ENCODE measurements at regions not wholly inside any gene's neighbourhood (a gene's known extent, or its start where the extent isn't known, plus 50 kb on each side); places are given as distances from the start of the nearest gene placed in this dataset.

DNA sequence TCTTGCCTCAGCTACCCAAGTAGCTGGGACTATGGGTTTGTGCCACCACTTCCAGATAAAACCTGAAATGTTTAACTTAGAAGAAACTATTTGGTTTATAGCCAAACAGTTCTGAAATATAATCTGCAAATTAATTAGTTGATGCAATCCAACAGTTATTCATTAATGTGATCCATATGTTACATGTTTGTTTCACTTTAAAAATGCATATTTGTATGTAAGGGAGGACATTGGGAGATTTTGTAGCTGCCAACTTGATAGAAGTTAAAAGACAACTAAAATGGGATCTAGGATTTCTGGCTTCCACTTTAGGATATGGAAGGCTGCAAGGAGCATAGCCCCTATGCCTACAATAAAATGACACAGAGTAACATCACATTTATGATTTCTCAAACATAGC lies 532.5 kb upstream of the SLC10A2 start:
- H3K79me2 ChIP-seq (ENCODE audit: low read length) = no peaks in the 10 kb centered on the region
- no peaks in the 10 kb centered on the region for H3K36me3 ChIP-seq (replicated peaks; ENCODE audit: low read depth, low read length)
- no peak overlapping the region for H2AFZ ChIP-seq (ENCODE audit: low read depth, low read length)
- H3K4me1 ChIP-seq (ENCODE audit: low read length) = no peaks in the 10 kb centered on the region
- H3K27me3 ChIP-seq (ENCODE audit: low read depth, low read length) = no peaks in the 10 kb centered on the region
- H3K9ac ChIP-seq (ENCODE audit: low read length) = no peak overlapping the region
- no peak for TF ChIP-seq EZH2phosphoT487 (IDR thresholded peaks at IDR 0.05; ENCODE audit: low read depth)
- H3K9me3 ChIP-seq (ENCODE audit: insufficient read depth, low read length) = no peaks in the 10 kb centered on the region
- no peak overlapping the region for H3K4me2 ChIP-seq (ENCODE audit: low read length)
- no peak overlapping the region for H3K4me3 ChIP-seq (ENCODE audit: low read length)
- H3K27ac ChIP-seq (ENCODE audit: low read length) = no peak overlapping the region
- no peaks in the 10 kb centered on the region for H4K20me1 ChIP-seq (ENCODE audit: insufficient read depth, low read length)

DNA sequence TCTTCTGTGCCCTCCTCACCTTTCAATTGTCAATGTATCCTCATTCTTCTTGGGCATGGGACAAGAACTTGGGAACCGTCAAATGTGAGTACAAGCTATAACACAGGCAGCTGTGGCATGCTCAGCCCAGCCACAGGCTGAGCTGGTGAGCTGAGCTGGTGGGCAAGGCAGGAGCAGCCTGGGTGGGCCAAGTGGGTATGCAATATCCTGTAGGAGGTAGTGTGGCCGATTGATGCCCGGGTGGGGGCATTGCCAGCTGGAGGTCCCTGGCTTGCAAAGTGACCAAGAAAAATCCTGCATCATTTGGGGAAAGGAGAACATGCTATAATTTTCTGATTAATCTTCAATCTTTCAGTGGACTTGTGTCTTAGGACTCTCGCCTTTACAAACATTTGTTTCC lies 507.2 kb upstream of the SLC10A2 start:
- no peak overlapping the region for H2AFZ ChIP-seq (ENCODE audit: low read depth, low read length)
- no peaks in the 10 kb centered on the region for H3K36me3 ChIP-seq (replicated peaks; ENCODE audit: low read depth, low read length)
- no peak overlapping the region for H3K9ac ChIP-seq (ENCODE audit: low read length)
- TF ChIP-seq, protein P1, sequence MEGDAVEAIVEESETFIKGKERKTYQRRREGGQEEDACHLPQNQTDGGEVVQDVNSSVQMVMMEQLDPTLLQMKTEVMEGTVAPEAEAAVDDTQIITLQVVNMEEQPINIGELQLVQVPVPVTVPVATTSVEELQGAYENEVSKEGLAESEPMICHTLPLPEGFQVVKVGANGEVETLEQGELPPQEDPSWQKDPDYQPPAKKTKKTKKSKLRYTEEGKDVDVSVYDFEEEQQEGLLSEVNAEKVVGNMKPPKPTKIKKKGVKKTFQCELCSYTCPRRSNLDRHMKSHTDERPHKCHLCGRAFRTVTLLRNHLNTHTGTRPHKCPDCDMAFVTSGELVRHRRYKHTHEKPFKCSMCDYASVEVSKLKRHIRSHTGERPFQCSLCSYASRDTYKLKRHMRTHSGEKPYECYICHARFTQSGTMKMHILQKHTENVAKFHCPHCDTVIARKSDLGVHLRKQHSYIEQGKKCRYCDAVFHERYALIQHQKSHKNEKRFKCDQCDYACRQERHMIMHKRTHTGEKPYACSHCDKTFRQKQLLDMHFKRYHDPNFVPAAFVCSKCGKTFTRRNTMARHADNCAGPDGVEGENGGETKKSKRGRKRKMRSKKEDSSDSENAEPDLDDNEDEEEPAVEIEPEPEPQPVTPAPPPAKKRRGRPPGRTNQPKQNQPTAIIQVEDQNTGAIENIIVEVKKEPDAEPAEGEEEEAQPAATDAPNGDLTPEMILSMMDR (IDR thresholded peaks at IDR 0.05; ENCODE audit: low read depth, low read length) = no peak
- no peak for TF ChIP-seq EZH2phosphoT487 (IDR thresholded peaks at IDR 0.05; ENCODE audit: low read depth)
- H3K27ac ChIP-seq (ENCODE audit: low read length) = no peak overlapping the region
- no peaks in the 10 kb centered on the region for H4K20me1 ChIP-seq (ENCODE audit: insufficient read depth, low read length)
- no peak overlapping the region for H3K4me3 ChIP-seq (ENCODE audit: low read length)
- no peak overlapping the region for H3K4me2 ChIP-seq (ENCODE audit: low read length)
- no peaks in the 10 kb centered on the region for H3K27me3 ChIP-seq (ENCODE audit: low read depth, low read length)
- 0 out of 2 replicates have a peak, but pooled peaks cover under 1% of the 10 kb centered on the region for H3K4me1 ChIP-seq (ENCODE audit: low read length)
- peaks cover 12% of the 10 kb centered on the region for H3K9me3 ChIP-seq (ENCODE audit: insufficient read depth, low read length)
- no peaks in the 10 kb centered on the region for H3K79me2 ChIP-seq (ENCODE audit: low read length)

DNA sequence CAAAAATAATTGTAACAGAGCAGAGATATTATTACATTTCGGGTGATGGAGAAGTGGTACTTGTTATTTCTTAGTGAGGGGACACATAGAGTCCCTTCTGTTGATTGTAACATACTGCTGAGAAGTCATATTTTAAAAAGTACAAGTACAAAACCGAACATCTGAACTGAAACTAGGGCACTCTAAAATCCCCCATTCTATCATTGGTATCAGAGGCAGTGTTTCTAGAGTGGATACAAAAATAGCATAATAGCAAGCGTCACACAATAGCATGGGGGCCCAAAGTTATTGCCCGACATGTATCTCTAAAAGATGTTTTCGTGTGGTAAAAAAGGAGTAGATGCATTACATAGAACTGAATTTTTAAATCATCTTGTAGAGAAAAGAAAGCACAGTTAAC lies 502.1 kb upstream of the SLC10A2 start:
- Histone ChIP-seq H3K9ac (ENCODE audit: low read length) (no peak overlapping the region), H3K4me3 (ENCODE audit: low read length) (no peak overlapping the region), H3K4me2 (ENCODE audit: low read length) (no peak overlapping the region), H3K9me3 (ENCODE audit: insufficient read depth, low read length) (peaks cover 5% of the 10 kb centered on the region; the same call in 1 of the 2 replicates), H4K20me1 (ENCODE audit: insufficient read depth, low read length) (no peaks in the 10 kb centered on the region), H2AFZ (ENCODE audit: low read depth, low read length) (no peak overlapping the region), H3K36me3 (replicated peaks; ENCODE audit: low read depth, low read length) (no peaks in the 10 kb centered on the region), H3K27me3 (ENCODE audit: low read depth, low read length) (no peaks in the 10 kb centered on the region), H3K4me1 (ENCODE audit: low read length) (0 out of 2 replicates have a peak, but pooled peaks cover 4% of the 10 kb centered on the region), H3K27ac (ENCODE audit: low read length) (no peak overlapping the region), H3K79me2 (ENCODE audit: low read length) (no peaks in the 10 kb centered on the region)
- TF ChIP-seq, protein P1 (IDR thresholded peaks at IDR 0.05; ENCODE audit: low read depth, low read length) = no peak
- TF ChIP-seq EZH2phosphoT487 (IDR thresholded peaks at IDR 0.05; ENCODE audit: low read depth) = no peak

DNA sequence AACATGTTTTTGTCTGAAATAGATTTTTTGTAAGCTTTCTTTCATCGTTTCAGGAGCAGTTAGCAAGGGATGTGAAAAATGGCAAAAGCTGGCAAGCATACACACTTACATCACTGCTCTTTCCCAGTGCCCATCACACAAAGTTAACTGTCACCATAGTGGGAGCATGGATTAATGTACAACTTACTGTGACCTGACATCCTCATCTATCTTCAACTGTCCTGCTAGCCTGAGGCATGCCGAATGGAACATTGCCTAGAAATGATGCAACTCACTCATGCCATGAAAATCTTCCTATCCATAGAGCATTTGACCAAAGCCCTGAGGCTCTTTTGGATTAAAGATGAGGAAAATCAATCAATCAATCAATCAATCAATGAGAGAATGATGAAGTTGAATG lies 491.7 kb upstream of the SLC10A2 start:
- H3K4me3 ChIP-seq (ENCODE audit: low read length) = no peak overlapping the region
- no peaks in the 10 kb centered on the region for H3K79me2 ChIP-seq (ENCODE audit: low read length)
- H3K36me3 ChIP-seq (replicated peaks; ENCODE audit: low read depth, low read length) = no peaks in the 10 kb centered on the region
- no peak overlapping the region for H3K9ac ChIP-seq (ENCODE audit: low read length)
- no peak for TF ChIP-seq EZH2phosphoT487 (IDR thresholded peaks at IDR 0.05; ENCODE audit: low read depth)
- TF ChIP-seq, protein P1 (IDR thresholded peaks at IDR 0.05; ENCODE audit: low read depth, low read length) = no peak
- H4K20me1 ChIP-seq (ENCODE audit: insufficient read depth, low read length) = no peaks in the 10 kb centered on the region
- no peak overlapping the region for H2AFZ ChIP-seq (ENCODE audit: low read depth, low read length)
- H3K27ac ChIP-seq (ENCODE audit: low read length) = no peak overlapping the region
- H3K4me2 ChIP-seq (ENCODE audit: low read length) = no peak overlapping the region
- H3K27me3 ChIP-seq (ENCODE audit: low read depth, low read length) = no peaks in the 10 kb centered on the region
- H3K4me1 ChIP-seq (ENCODE audit: low read length) = no peaks in the 10 kb centered on the region
- no peaks in the 10 kb centered on the region for H3K9me3 ChIP-seq (ENCODE audit: insufficient read depth, low read length)

DNA sequence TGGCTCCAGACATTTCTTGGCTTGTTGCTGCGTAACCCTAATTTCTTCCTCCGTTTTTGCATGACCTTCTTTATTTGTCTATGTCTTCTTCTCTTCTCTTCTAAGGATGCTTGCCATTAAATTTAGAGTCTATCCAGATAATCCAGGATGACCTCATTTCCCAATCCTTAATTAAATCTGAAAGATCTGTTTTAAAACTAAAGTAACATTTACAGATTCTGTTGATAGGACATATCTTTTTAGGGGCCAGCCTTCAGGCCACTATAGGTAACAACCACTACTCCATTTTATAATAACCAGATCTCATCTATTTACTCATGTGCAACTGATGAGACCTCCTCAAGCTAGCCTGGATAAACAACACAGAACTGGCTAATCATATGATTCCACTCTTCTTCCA lies 490.5 kb upstream of the SLC10A2 start:
- H3K4me2 ChIP-seq (ENCODE audit: low read length) = no peak overlapping the region
- no peak overlapping the region for H3K9ac ChIP-seq (ENCODE audit: low read length)
- no peaks in the 10 kb centered on the region for H4K20me1 ChIP-seq (ENCODE audit: insufficient read depth, low read length)
- no peak for TF ChIP-seq EZH2phosphoT487 (IDR thresholded peaks at IDR 0.05; ENCODE audit: low read depth)
- TF ChIP-seq, protein P1 (IDR thresholded peaks at IDR 0.05; ENCODE audit: low read depth, low read length) = no peak
- no peaks in the 10 kb centered on the region for H3K9me3 ChIP-seq (ENCODE audit: insufficient read depth, low read length)
- H3K79me2 ChIP-seq (ENCODE audit: low read length) = no peaks in the 10 kb centered on the region
- no peak overlapping the region for H3K27ac ChIP-seq (ENCODE audit: low read length)
- H2AFZ ChIP-seq (ENCODE audit: low read depth, low read length) = no peak overlapping the region
- no peaks in the 10 kb centered on the region for H3K4me1 ChIP-seq (ENCODE audit: low read length)
- no peak overlapping the region for H3K4me3 ChIP-seq (ENCODE audit: low read length)
- H3K36me3 ChIP-seq (replicated peaks; ENCODE audit: low read depth, low read length) = no peaks in the 10 kb centered on the region
- no peaks in the 10 kb centered on the region for H3K27me3 ChIP-seq (ENCODE audit: low read depth, low read length)

Measured in OCI-LY3 (cell line).